Rectal smooth muscle tissue (tissue), 1 donor: ENCODE measurements at regions not wholly inside any gene's neighbourhood (a gene's known extent, or its start where the extent isn't known, plus 50 kb on each side); places are given as distances from the start of the nearest gene placed in this dataset.

Source experiments
- H3K27ac ChIP-seq: one replicate; pipeline ENCODE4 v1.7.0; 2013; ENCODE audit warnings: low read depth, low read length, inconsistent platforms
- H3K27me3 ChIP-seq: one replicate; pipeline ENCODE4 v1.7.0; 2013; ENCODE audit warnings: low read length; ENCODE audit not compliant: control insufficient read depth, insufficient read depth
- H3K36me3 ChIP-seq: one replicate; pipeline ENCODE4 v1.7.0; 2013; ENCODE audit warnings: low read length; ENCODE audit not compliant: control insufficient read depth, insufficient read depth
- H3K4me1 ChIP-seq: one replicate; pipeline ENCODE4 v1.7.0; 2013; ENCODE audit warnings: low read length; ENCODE audit not compliant: control insufficient read depth, insufficient read depth
- H3K4me3 ChIP-seq: one replicate; pipeline ENCODE4 v1.7.0; 2013; ENCODE audit warnings: low read length
- H3K9ac ChIP-seq: one replicate; pipeline ENCODE4 v1.7.0; 2013; ENCODE audit warnings: low read length

- Histone ChIP-seq H3K4me1 (peaks cover 23% of the 10 kb centered on the region), H3K27me3 (no peaks in the 10 kb centered on the region), H3K9ac (no peak overlapping the region), H3K36me3 (no peaks in the 10 kb centered on the region), H3K4me3 (no peak overlapping the region), H3K27ac (no peak overlapping the region)
Measured at GRCh38 chr10:78798976-78799730, 269.6 kb upstream of the ZMIZ1 start.

- H3K9ac ChIP-seq, result no peak overlapping the region
- no peak overlapping the region for H3K27ac ChIP-seq
- peaks cover 31% of the 10 kb centered on the region for H3K4me1 ChIP-seq
- H3K36me3 ChIP-seq, result no peaks in the 10 kb centered on the region
- H3K4me3 ChIP-seq, result no peak overlapping the region
- no peaks in the 10 kb centered on the region for H3K27me3 ChIP-seq
Measured at GRCh38 chr10:78800006-78800405, 268.8 kb upstream of the ZMIZ1 start.

GRCh38 chr10:78800535-78801320 is 268.0 kb upstream of the ZMIZ1 start:
- peaks cover 38% of the 10 kb centered on the region for H3K4me1 ChIP-seq
- no peak overlapping the region for H3K9ac ChIP-seq
- H3K27me3 ChIP-seq, result no peaks in the 10 kb centered on the region
- no peaks in the 10 kb centered on the region for H3K36me3 ChIP-seq
- no peak overlapping the region for H3K4me3 ChIP-seq
- H3K27ac ChIP-seq, result no peak overlapping the region

- peaks cover 44% of the 10 kb centered on the region for H3K4me1 ChIP-seq
- H3K4me3 ChIP-seq, result no peak overlapping the region
- peak overlapping the region; percentile 52 for H3K27ac ChIP-seq
- H3K27me3 ChIP-seq, result no peaks in the 10 kb centered on the region
- no peaks in the 10 kb centered on the region for H3K36me3 ChIP-seq
- no peak overlapping the region for H3K9ac ChIP-seq
Measured at GRCh38 chr10:78802431-78802830, 266.3 kb upstream of the ZMIZ1 start.

- Histone ChIP-seq H3K4me1 (peaks cover 44% of the 10 kb centered on the region), H3K9ac (no peak overlapping the region), H3K4me3 (no peak overlapping the region), H3K27me3 (no peaks in the 10 kb centered on the region), H3K27ac (peak overlapping the region; percentile 52), H3K36me3 (no peaks in the 10 kb centered on the region)
Measured at GRCh38 chr10:78802866-78803265, 265.9 kb upstream of the ZMIZ1 start.

- Histone ChIP-seq H3K4me1 (peaks cover 44% of the 10 kb centered on the region), H3K27me3 (no peaks in the 10 kb centered on the region), H3K27ac (peak overlapping the region; percentile 87), H3K9ac (no peak overlapping the region), H3K4me3 (no peak overlapping the region), H3K36me3 (no peaks in the 10 kb centered on the region)
Measured at GRCh38 chr10:78803710-78804109, 265.1 kb upstream of the ZMIZ1 start.

GRCh38 chr10:78804411-78805032 is 264.2 kb upstream of the ZMIZ1 start:
- H3K36me3 ChIP-seq, result no peaks in the 10 kb centered on the region
- H3K4me3 ChIP-seq, result no peak overlapping the region
- H3K4me1 ChIP-seq, result peaks cover 44% of the 10 kb centered on the region
- peak overlapping the region; percentile 26 for H3K9ac ChIP-seq
- peak overlapping the region; percentile 87 for H3K27ac ChIP-seq
- H3K27me3 ChIP-seq, result no peaks in the 10 kb centered on the region

- Histone ChIP-seq H3K9ac (no peak overlapping the region), H3K36me3 (no peaks in the 10 kb centered on the region), H3K27ac (peak overlapping the region; percentile 87), H3K27me3 (no peaks in the 10 kb centered on the region), H3K4me3 (no peak overlapping the region), H3K4me1 (peaks cover 44% of the 10 kb centered on the region)
Measured at GRCh38 chr10:78805176-78805575, 263.6 kb upstream of the ZMIZ1 start.

GRCh38 chr10:78806681-78807221 is 262.0 kb upstream of the ZMIZ1 start:
- Histone ChIP-seq H3K9ac (no peak overlapping the region), H3K4me3 (no peak overlapping the region), H3K36me3 (no peaks in the 10 kb centered on the region), H3K27me3 (no peaks in the 10 kb centered on the region), H3K4me1 (peaks cover 44% of the 10 kb centered on the region), H3K27ac (no peak overlapping the region)

- H3K36me3 ChIP-seq, result no peaks in the 10 kb centered on the region
- no peak overlapping the region for H3K9ac ChIP-seq
- H3K27me3 ChIP-seq, result no peaks in the 10 kb centered on the region
- H3K4me1 ChIP-seq, result peaks cover 35% of the 10 kb centered on the region
- no peak overlapping the region for H3K27ac ChIP-seq
- H3K4me3 ChIP-seq, result no peak overlapping the region
Measured at GRCh38 chr10:78807504-78808203, 261.1 kb upstream of the ZMIZ1 start.

- Histone ChIP-seq H3K4me1 (peaks cover 29% of the 10 kb centered on the region), H3K27ac (no peak overlapping the region), H3K9ac (no peak overlapping the region), H3K27me3 (no peaks in the 10 kb centered on the region), H3K4me3 (no peak overlapping the region), H3K36me3 (no peaks in the 10 kb centered on the region)
Measured at GRCh38 chr10:78808286-78808685, 260.5 kb upstream of the ZMIZ1 start.
